NOMO-1 (cell line): ENCODE measurements at regions not wholly inside any gene's neighbourhood (a gene's known extent, or its start where the extent isn't known, plus 50 kb on each side); places are given as distances from the start of the nearest gene placed in this dataset.

ENCODE experiments used
- DNase-seq, 2 experiments: peaks; one replicate each; lab custom pipeline; 2025; ENCODE audit not compliant: unreplicated experiment in 2 of 2; lab: John Stamatoyannopoulos, UW

GRCh38 chr3:180330440-180330839, 271.5 kb upstream of the TTC14 start:
- DNase-seq, result no peak

- DNase-seq, result no peak
Measured at GRCh38 chr3:180332608-180333007, 269.4 kb upstream of the TTC14 start.

GRCh38 chr3:180335050-180335449, 266.9 kb upstream of the TTC14 start:
- no peak for DNase-seq

- no peak for DNase-seq
Measured at GRCh38 chr3:180340395-180340794, 261.6 kb upstream of the TTC14 start.

- DNase-seq, result no peak
Measured at GRCh38 chr3:180341516-180341915, 260.4 kb upstream of the TTC14 start.

- no peak for DNase-seq
Measured at GRCh38 chr3:180351601-180352000, 250.4 kb upstream of the TTC14 start.

DNA sequence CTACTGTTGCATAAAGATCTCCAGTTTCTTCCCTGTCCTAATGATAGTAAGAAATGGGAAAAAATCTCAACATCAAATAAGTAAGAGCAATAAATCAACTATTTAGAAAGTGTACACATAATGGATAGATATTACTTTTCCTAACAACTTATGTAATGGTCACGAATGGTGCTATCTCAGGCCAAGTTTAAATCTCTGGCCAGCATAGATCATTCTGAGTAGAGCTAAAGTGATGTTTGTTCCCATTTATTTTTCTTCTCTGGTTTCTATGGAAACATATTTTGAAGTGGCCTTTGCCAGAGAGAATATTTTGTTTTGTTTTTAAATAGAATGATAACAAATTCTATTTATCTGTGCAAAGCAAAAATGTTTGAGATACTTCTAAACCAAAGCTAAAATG, 249.7 kb upstream of the TTC14 start:
- no peak for DNase-seq

GRCh38 chr3:180354214-180354613, 247.7 kb upstream of the TTC14 start:
- DNase-seq, result no peak

DNA sequence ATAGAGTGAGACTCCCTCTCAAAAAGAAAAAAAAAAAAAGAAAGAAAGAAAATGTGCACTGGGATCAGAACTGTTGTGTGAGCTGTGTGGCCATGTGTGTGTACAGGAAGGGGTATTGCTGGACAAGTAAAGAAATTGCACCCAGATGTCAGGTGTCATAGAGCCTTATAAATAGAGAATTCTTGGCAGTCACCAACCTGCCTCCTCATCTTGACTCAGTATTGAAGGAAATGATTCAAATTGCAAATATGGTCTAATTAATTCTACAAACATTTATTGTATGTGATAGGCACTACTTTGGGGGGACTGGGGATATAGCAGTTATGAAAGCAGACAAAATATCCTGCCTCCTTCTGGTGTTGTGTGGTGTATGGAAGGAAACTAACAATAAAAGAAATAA, 243.8 kb upstream of the TTC14 start:
- no peak for DNase-seq

- DNase-seq, result no peak
Measured at GRCh38 chr3:180359061-180359952, 242.7 kb upstream of the TTC14 start.

DNA sequence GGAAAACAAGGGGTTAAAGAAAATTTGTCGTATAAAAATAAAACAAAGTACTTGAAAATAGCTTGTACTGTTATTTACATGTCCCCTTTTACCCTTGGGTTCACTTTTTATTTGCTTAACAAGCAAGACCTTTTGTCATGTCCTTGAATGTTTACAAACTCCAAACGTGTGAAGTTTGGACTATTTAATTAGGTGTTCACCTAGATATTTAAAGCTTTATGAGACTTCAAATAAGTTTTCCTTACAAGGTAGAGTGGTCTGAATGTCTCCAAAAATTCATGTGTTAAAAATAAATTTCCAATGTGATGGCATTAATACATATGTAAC, 242.0 kb upstream of the TTC14 start:
- DNase-seq, result no peak

DNA sequence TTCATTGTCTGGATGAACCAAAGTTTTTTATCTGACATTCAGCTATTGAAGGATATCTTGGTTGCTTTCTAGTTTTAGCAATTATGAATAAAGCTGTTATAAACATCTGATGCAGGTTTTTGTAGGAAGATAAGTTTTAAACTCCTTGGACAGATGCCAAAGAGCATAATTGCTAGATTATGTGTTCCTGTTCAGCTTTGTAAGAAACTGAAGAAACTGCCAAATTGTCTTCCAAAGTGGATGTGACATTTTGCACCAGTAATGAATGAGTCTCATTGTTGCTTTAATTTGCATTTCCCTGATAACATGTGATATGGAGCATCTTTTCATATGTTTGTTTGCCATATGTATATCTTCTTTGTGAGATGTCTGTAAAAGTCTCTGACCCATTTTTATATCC, 239.9 kb upstream of the TTC14 start:
- no peak for DNase-seq

GRCh38 chr3:180375831-180376230, 226.1 kb upstream of the TTC14 start:
- DNase-seq, result no peak

GRCh38 chr3:180378496-180378895, 223.5 kb upstream of the TTC14 start:
- DNase-seq, result no peak

DNA sequence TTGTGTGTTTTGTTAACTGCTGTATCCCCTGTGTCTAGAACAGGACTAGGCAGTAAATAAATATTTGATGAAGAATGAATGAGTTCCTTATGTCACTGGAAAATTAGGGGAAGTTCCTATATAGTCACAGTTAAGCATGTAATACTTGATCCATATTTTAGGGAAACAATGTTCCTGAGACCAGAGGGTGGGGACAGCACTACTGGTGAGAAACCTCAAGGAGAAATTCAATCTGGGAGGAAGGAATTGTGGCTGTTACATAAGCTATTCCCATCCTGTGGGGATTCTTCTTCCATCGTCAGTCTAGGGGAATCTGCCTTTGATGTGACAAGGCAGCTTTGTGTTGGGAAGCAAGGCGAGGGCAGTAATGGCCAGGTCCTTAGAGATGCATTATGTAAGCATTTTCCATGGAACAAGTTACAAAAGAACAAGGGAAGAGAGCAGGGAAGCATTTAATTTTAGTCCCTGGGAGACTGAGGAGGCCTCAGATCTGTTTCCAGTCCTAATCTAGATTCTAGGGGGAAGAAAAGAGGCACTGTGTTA, 219.3 kb upstream of the TTC14 start:
- no peak for DNase-seq

GRCh38 chr3:180383332-180384020, 218.5 kb upstream of the TTC14 start:
- DNase-seq, result peak; percentile 64 to 95

- peak; percentile 19 to 75 for DNase-seq
Measured at GRCh38 chr3:180390313-180390712, 211.7 kb upstream of the TTC14 start.

DNA sequence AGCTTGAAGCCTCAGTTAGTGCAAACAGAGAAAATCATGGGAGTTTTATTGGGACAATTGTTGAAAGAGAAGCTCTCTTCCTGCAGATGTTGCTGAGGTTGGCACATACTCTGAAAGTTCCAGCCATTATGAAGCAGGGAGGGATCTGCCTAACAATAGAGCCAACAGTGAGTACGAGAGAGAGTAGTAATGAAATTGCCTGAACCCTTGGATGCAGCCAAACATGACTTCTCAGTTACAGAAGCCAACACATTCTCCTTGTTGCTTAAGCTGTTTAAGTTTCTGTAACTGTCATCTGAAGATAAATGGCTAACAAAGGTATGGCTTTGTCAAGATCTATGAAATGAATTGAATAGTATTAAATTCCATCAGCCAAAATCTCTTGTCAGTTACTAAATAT, 211.0 kb upstream of the TTC14 start:
- DNase-seq, result no peak

DNA sequence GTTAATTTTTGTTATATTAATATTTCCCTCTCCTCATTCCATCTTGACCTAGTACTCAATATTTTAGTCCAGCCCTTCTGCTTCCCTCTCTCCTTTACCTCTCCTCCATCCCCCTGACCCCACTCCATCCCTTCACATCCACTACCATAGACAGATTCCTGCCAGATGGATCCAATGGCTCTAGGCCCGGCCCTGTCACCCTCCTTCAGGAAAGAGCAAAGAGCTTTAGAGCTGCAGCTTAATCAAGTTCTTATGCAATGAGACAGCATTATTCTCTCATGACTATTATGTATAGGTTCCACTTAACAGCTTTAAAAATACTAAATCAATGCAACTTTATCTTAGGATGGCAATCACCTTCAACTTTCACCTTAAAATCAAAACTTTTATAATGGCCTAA, 200.7 kb upstream of the TTC14 start:
- no peak for DNase-seq

DNA sequence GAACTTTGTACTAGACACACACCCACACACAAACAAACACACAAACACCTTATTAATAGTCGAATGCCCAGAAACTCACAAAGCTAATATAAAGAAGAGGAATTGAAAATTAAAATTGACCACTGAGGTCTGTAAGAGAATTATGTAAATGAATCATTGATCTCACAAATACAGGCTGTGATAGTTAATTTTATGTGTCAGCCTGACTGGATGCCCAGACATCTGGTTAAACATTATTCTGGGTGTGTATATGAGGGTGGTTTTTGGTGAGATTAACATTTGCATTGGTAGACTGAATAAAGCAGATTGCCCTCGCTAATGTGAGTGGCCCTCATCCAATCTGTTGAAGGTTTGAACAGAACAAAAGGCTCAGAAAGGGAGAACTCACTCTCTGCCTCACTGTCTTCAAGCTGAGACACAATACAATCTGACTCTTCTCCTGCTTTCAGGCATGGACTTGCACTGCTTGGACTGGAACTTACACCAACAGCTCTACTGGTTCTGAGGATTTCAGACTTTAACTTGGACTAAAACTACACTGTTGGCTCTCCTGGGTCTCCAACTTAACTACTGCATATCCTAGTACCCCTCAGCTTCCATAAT, 199.4 kb upstream of the TTC14 start:
- no peak for DNase-seq

DNA sequence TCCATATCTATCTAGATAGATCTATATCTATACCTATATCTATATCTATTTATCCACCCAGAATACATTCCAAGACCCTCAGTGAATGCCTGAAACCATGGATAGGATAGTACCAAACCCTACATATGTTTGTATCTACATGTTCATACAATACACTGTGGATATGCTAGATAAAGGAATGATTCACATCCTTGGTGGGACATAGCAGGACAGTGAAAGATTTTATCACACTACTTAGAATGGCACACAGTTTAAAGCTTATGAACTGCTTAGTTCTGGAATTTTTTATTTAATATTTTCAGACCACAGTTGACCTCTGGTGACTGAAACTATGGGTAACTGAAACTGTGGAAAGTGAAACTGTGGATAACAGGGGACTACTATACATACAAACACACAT, 198.8 kb upstream of the TTC14 start:
- no peak for DNase-seq

DNA sequence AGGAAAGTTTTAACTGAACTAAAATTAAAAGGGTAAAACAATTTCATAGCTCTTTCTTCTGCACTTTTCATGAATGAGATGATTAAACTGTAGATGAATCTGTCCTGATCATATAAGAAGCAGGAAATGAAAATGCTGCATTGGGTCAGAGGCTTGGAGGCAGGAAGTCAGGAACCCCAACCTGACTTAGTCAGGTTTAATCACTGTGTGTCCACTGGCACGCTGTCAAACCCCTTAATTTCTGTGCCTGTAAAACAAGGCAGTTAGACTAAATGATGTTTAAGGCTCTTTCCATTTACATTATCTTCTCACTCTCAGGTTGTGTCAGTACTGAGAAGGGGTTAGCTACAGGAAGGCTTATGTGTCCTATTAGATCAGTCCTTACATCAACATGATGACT, 193.3 kb upstream of the TTC14 start:
- peak in 1 of 2 experiments; percentile 36 for DNase-seq
